Liver (tissue), 7 donors: ENCODE measurements at regions not wholly inside any gene's neighbourhood (a gene's known extent, or its start where the extent isn't known, plus 50 kb on each side); places are given as distances from the start of the nearest gene placed in this dataset.

Experiments used
- DNase-seq: peaks from one replicate; pipeline ENCODE4 v3.0.0-alpha.2; 2017; ENCODE audit warnings: low spot score
- H3K27ac ChIP-seq, 2 donors: one replicate each; pipeline ENCODE4 v1.7.0; 2013; ENCODE audit warnings: inconsistent platforms in 2 of 2, low read length in 2 of 2, control low read depth in 1 of 2, low read depth in 1 of 2, mild to moderate bottlenecking in 1 of 2
- H3K27me3 ChIP-seq, 4 donors: one replicate each; pipeline versions ENCODE4 v1.6.1 to v1.7.0; 2013; ENCODE audit warnings: low read length in 3 of 4, inconsistent platforms in 1 of 4, mild to moderate bottlenecking in 1 of 4, moderate library complexity in 1 of 4; ENCODE audit not compliant: control insufficient read depth in 4 of 4, insufficient read depth in 4 of 4
- H3K36me3 ChIP-seq, 4 donors: one replicate each; pipeline versions ENCODE4 v1.6.1 to v1.7.0; 2013; ENCODE audit warnings: low read length in 3 of 4, mild to moderate bottlenecking in 3 of 4, low read depth in 1 of 4, moderate library complexity in 1 of 4; ENCODE audit not compliant: control insufficient read depth in 4 of 4, insufficient read depth in 3 of 4
- H3K4me1 ChIP-seq, 4 donors: one replicate each; pipeline versions ENCODE4 v1.6.1 to v1.7.0; 2013; ENCODE audit warnings: low read length in 3 of 4, mild to moderate bottlenecking in 3 of 4, moderate library complexity in 1 of 4; ENCODE audit not compliant: control insufficient read depth in 4 of 4, insufficient read depth in 4 of 4
- H3K4me3 ChIP-seq, 3 donors: one replicate each; pipeline versions ENCODE4 v1.6.1 to v1.7.0; 2013; ENCODE audit warnings: low read length in 3 of 3, control low read depth in 1 of 3, low read depth in 1 of 3, mild to moderate bottlenecking in 1 of 3
- H3K9ac ChIP-seq, 2 donors: one replicate each; pipeline ENCODE4 v1.7.0; 2013; ENCODE audit warnings: low read length in 2 of 2, mild to moderate bottlenecking in 2 of 2, moderate library complexity in 2 of 2, control low read depth in 1 of 2, low read depth in 1 of 2
- H3K9me3 ChIP-seq, 4 donors: one replicate each; pipeline versions ENCODE4 v1.6.1 to v1.7.0; 2013; ENCODE audit warnings: low read length in 3 of 4; ENCODE audit not compliant: control insufficient read depth in 4 of 4
- ATF3 ChIP-seq: IDR thresholded peaks from 2 replicates; pipeline ENCODE4 v1.6.1; 2016; ENCODE audit warnings: antibody characterized with exemption
- EGR1 ChIP-seq, 2 donors: IDR thresholded peaks; 2 replicates each; pipeline ENCODE4 v1.6.1; 2016 to 2018; ENCODE audit warnings: antibody characterized with exemption in 2 of 2, low read depth in 2 of 2
- FOXA1 ChIP-seq: IDR thresholded peaks from 2 replicates; pipeline ENCODE4 v1.6.1; 2016; ENCODE audit warnings: antibody characterized with exemption
- HNF4A ChIP-seq, 2 donors: conservative IDR thresholded peaks; 2 replicates each; pipeline ENCODE4 v1.6.1; 2016; ENCODE audit warnings: antibody characterized with exemption in 2 of 2, mild to moderate bottlenecking in 2 of 2
- HNF4G ChIP-seq: IDR thresholded peaks from 2 replicates; pipeline ENCODE4 v1.6.1; 2016; ENCODE audit warnings: antibody characterized with exemption
- JUND ChIP-seq, 2 donors: IDR thresholded peaks; 2 replicates each; pipeline ENCODE4 v1.6.1; 2016; ENCODE audit warnings: antibody characterized with exemption in 2 of 2
- RAD21 ChIP-seq, 2 donors: IDR thresholded peaks; 2 replicates each; pipeline ENCODE4 v1.6.1; 2016; ENCODE audit warnings: antibody characterized with exemption in 2 of 2, mild to moderate bottlenecking in 2 of 2
- RXRA ChIP-seq, 2 donors: IDR thresholded peaks; 2 replicates each; pipeline ENCODE4 v1.6.1; 2017 to 2018; ENCODE audit warnings: antibody characterized with exemption in 2 of 2, mild to moderate bottlenecking in 1 of 2
- SP1 ChIP-seq: IDR thresholded peaks from 2 replicates; pipeline ENCODE4 v1.6.1; 2018; ENCODE audit warnings: antibody characterized with exemption, mild to moderate bottlenecking
- TAF1 ChIP-seq: conservative IDR thresholded peaks from 2 replicates; pipeline ENCODE4 v1.6.1; 2016; ENCODE audit warnings: antibody characterized with exemption, mild to moderate bottlenecking
- WGBS: extraction: QIAGEN DNeasy Blood & Tissue Kit; methylation state at CpG from one replicate; pipeline ENCODE4 v1.1.7; 2013; 5-methylcytosine and 5-hydroxymethylcytosine counted together
- TF ChIP-seq, protein P1 (sequence below): IDR thresholded peaks from 2 replicates; pipeline ENCODE4 v1.6.1; 2016; ENCODE audit warnings: antibody characterized with exemption
- TF ChIP-seq, protein P2 (sequence below): IDR thresholded peaks from 2 replicates; pipeline ENCODE4 v1.6.1; 2016; ENCODE audit warnings: antibody characterized with exemption, mild to moderate bottlenecking
- donor health status: healthy.
- donor health status: healthy.
- donor health status: healthy.
- donor health status: healthy.

GRCh38 chr13:78370231-78370630 lies 233.1 kb downstream of the POU4F1 start (continued):
- TF ChIP-seq ATF3 (no peak), TAF1 (no peak), SP1 (no peak), HNF4A (conservative IDR thresholded peaks at IDR 0.05) (no peak), EGR1 (IDR thresholded peaks at IDR 0.05; ENCODE audit: low read depth in 2 of 2) (no peak)

GRCh38 chr13:78364711-78365110 lies 238.6 kb downstream of the POU4F1 start:
- no peaks in the 10 kb centered on the region for H3K9me3 ChIP-seq
- H3K4me3 ChIP-seq: no peak overlapping the region
- H3K36me3 ChIP-seq: no peaks in the 10 kb centered on the region
- H3K9ac ChIP-seq: no peak overlapping the region
- 77% methylated on average over 5 of the region's 5 CpGs for WGBS
- no peak for DNase-seq
- no peak for TF ChIP-seq JUND (IDR thresholded peaks at IDR 0.05)
- TF ChIP-seq RAD21 (IDR thresholded peaks at IDR 0.05): no peak
- no peak for TF ChIP-seq FOXA1
- no peak overlapping the region for H3K27ac ChIP-seq
- no peaks in the 10 kb centered on the region for H3K27me3 ChIP-seq
- H3K4me1 ChIP-seq: no peaks in the 10 kb centered on the region

- no peaks in the 10 kb centered on the region for H3K36me3 ChIP-seq
- no peak for DNase-seq
- TF ChIP-seq JUND (IDR thresholded peaks at IDR 0.05) (no peak), RAD21 (IDR thresholded peaks at IDR 0.05) (no peak), HNF4G (no peak), FOXA1 (no peak), HNF4A (conservative IDR thresholded peaks at IDR 0.05) (no peak), RXRA (IDR thresholded peaks at IDR 0.05) (no peak)
- TF ChIP-seq, protein P1, sequence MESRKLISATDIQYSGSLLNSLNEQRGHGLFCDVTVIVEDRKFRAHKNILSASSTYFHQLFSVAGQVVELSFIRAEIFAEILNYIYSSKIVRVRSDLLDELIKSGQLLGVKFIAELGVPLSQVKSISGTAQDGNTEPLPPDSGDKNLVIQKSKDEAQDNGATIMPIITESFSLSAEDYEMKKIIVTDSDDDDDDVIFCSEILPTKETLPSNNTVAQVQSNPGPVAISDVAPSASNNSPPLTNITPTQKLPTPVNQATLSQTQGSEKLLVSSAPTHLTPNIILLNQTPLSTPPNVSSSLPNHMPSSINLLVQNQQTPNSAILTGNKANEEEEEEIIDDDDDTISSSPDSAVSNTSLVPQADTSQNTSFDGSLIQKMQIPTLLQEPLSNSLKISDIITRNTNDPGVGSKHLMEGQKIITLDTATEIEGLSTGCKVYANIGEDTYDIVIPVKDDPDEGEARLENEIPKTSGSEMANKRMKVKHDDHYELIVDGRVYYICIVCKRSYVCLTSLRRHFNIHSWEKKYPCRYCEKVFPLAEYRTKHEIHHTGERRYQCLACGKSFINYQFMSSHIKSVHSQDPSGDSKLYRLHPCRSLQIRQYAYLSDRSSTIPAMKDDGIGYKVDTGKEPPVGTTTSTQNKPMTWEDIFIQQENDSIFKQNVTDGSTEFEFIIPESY: no peak
- TF ChIP-seq, protein P2, sequence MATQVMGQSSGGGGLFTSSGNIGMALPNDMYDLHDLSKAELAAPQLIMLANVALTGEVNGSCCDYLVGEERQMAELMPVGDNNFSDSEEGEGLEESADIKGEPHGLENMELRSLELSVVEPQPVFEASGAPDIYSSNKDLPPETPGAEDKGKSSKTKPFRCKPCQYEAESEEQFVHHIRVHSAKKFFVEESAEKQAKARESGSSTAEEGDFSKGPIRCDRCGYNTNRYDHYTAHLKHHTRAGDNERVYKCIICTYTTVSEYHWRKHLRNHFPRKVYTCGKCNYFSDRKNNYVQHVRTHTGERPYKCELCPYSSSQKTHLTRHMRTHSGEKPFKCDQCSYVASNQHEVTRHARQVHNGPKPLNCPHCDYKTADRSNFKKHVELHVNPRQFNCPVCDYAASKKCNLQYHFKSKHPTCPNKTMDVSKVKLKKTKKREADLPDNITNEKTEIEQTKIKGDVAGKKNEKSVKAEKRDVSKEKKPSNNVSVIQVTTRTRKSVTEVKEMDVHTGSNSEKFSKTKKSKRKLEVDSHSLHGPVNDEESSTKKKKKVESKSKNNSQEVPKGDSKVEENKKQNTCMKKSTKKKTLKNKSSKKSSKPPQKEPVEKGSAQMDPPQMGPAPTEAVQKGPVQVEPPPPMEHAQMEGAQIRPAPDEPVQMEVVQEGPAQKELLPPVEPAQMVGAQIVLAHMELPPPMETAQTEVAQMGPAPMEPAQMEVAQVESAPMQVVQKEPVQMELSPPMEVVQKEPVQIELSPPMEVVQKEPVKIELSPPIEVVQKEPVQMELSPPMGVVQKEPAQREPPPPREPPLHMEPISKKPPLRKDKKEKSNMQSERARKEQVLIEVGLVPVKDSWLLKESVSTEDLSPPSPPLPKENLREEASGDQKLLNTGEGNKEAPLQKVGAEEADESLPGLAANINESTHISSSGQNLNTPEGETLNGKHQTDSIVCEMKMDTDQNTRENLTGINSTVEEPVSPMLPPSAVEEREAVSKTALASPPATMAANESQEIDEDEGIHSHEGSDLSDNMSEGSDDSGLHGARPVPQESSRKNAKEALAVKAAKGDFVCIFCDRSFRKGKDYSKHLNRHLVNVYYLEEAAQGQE: no peak
- H3K27ac ChIP-seq: no peak overlapping the region
- no peaks in the 10 kb centered on the region for H3K9me3 ChIP-seq
- H3K27me3 ChIP-seq: no peaks in the 10 kb centered on the region
- H3K4me1 ChIP-seq: no peaks in the 10 kb centered on the region
- no peak overlapping the region for H3K4me3 ChIP-seq
- WGBS: 52% methylated on average over 2 of the region's 2 CpGs
- H3K9ac ChIP-seq: no peak overlapping the region
Measured at GRCh38 chr13:78341032-78341431, 262.3 kb downstream of the POU4F1 start.

DNA sequence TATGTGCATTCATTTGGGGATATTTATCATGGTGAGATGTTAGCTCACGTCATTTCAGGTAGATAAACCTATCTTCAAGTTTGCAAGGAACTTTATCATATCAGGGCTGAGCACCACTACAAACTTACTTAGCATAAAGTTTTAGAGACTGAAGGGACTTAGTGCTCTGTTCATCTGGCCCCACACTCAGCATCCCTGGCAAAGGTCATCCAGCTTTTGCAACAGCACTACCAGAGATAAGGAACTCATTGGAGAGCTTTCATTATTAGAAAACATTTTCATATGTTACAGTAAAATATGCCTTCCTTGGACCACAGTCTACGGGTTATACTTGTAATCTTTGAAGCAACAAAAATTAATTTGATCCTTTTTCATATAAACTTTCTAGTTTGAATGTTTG lies 263.4 kb downstream of the POU4F1 start:
- Histone ChIP-seq H3K36me3 (no peaks in the 10 kb centered on the region), H3K9ac (no peak overlapping the region), H3K27me3 (no peaks in the 10 kb centered on the region), H3K9me3 (no peaks in the 10 kb centered on the region), H3K4me3 (no peak overlapping the region), H3K4me1 (no peaks in the 10 kb centered on the region), H3K27ac (no peak overlapping the region)
- TF ChIP-seq JUND (IDR thresholded peaks at IDR 0.05): no peak
- TF ChIP-seq, protein P2: no peak
- 58% methylated on average over 2 of the region's 2 CpGs for WGBS
- DNase-seq: no peak
